Fibroblast of the conjunctiva (primary cell): ENCODE measurements at regions not wholly inside any gene's neighbourhood (a gene's known extent, or its start where the extent isn't known, plus 50 kb on each side); places are given as distances from the start of the nearest gene placed in this dataset.
A peak's percentile ranks its signal among the peaks of the same experiment; 100 is the strongest.

Experiments used
- DNase-seq: peaks from one replicate; pipeline ENCODE4 v3.0.0-alpha.2; 2010; ENCODE audit warnings: low read depth

DNA sequence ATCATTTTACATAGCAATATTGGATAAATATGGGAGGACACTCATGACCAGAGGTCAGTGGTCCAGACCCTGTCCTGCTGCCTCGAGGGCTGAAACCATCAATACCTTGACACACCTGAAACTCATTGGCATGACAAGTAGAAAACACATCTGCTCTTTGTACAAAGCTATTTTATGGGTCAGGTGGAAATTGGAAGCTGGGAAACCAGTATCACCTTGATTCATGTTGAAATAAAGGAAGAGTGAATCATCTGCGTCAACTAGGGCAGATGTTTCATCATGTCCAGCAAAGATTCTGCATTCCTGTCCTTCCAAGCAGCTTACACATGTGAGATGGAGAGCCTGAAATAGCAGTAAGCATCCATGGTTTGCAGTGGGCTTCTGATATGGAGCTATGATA, 80.0 kb upstream of the ERBB4 start:
- DNase-seq, result no peak

GRCh38 chr2:212610872-212611425, 72.3 kb upstream of the ERBB4 start:
- no peak for DNase-seq

DNA sequence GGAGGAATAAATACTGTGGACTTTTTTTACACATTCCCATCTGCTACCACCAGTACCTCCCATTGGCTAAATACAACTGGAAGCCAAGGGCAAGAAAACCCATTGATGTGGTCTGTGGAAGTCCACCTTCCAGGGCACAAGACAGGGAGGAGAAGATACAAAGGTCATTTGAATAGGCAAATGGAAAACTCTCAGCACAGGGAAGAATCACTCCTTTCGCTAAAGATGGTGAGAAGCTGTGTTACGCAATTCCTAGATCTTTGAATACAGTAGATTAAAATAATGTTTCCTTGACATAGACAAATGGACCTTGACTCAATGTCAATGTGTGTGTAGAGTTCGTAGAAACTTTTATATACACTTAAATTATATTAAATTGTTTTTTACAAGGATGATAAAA, 70.9 kb upstream of the ERBB4 start:
- no peak for DNase-seq

DNA sequence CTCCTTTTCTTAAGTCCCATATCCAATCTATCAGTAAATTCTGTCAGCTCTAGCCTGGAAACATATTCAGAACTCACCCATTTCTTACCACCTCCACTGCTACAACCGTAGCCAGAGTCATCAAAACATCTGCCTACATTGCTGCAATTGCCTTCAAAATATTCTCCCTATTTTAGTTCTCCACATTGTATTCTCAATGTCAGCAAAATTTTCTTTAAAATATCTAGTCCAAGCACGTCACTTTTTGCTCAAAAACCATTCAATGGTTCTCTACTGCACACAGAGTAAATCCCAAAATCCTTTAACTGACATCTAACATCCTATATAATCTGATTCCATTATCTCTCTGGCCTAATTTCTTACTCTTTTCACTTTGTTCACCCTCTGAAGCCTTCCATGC, 68.5 kb upstream of the ERBB4 start:
- no peak for DNase-seq

GRCh38 chr2:212606232-212606631, 67.6 kb upstream of the ERBB4 start:
- no peak for DNase-seq

- no peak for DNase-seq
Observed at GRCh38 chr2:212596688-212597087, 58.1 kb upstream of the ERBB4 start.

DNA sequence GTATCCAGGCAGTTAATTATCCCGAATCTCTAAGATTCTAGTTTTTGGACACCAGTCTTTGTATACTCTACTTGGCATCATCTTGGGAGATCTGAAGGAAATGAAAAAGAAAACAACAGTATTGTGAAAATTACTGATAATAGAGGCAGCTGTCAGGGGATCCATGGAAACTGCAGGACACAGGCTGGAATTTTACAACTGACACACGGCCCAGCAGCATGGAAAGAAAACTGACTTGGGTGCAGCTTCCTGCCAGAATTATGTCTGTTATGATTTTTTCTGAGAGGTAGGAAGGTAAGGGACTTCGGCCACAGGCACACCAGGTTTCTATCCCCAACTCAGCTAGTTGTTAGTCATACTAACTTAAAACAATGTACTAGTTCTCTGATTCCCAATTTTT, 57.7 kb upstream of the ERBB4 start:
- no peak for DNase-seq

DNA sequence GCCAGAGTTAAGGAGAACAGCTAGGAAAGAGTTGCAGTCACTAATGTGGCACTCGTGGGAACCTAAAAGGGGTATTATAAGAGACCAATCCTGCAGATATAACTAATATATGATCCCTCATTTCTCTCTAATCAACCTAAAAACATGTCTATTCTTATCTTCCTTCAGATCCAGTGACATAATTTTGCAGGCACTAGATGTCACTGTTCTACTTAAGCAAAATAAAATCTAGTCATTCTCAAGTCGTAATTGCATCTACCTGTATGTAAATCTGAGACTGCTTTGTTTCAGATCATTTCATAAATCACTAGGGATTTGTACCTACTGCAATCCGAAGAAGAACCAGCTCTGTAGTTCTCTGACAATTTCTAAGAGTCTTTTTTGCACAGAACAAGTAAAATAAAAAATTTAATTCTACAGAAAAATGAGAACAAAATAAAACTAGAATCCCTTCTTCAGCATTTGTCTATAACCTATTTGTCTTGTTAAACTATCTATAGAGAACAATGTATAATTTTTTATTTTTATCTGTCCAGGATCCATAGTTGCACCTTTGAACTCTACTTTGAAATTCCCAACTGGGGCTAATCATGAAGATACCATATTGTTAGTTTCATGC, 56.5 kb upstream of the ERBB4 start:
- peak; percentile 16 for DNase-seq

DNA sequence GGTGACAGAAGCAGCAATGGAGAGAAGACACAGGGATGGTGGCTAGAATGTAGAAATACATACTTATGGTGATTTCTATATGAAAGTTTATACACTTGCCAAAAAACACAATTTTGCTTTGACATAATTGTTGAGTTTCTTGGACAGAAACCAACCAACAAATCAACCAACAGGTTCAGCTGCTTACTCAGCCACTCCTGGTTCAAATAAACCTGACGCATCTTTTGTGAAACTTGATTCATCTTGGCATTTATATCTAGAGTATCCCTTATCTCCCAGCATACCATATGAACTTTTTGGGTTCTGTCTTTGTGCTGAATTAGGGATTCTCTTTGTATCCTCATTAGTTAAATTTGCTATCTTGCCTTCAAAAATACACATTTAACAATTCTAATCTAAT, 54.1 kb upstream of the ERBB4 start:
- no peak for DNase-seq
